Upper lobe of left lung (tissue), 6 donors: ENCODE measurements at regions not wholly inside any gene's neighbourhood (a gene's known extent, or its start where the extent isn't known, plus 50 kb on each side); places are given as distances from the start of the nearest gene placed in this dataset.
"Not testable (repeated sequence)": the region's sequence is repeated elsewhere in the genome, so short reads cannot be mapped to it uniquely, and the experiment has no call there.

Source experiments
- ATAC-seq, 2 donors: fragments of 200-7000 bp; cut with Tn5 transposase; one replicate each; pipeline ENCODE4 v1.9.1; 2022; ENCODE audit warnings: mild to moderate bottlenecking in 2 of 2, moderate library complexity in 2 of 2; ENCODE audit not compliant: low FRiP score in 2 of 2
- DNase-seq, 2 donors: peaks; one replicate each; pipeline ENCODE4 v3.0.0-alpha.2; 2019 to 2020
- H3K27ac ChIP-seq, 4 donors: fragments of 200-600 bp; sonication (generic); one replicate each; pipeline ENCODE4 v1.5.1; 2016 to 2019
- H3K27me3 ChIP-seq, 4 donors: fragments of 200-600 bp; sonication (generic); one replicate each; pipeline ENCODE4 v1.5.1; 2017 to 2019
- H3K36me3 ChIP-seq, 4 donors: fragments of 200-600 bp; sonication (generic); one replicate each; pipeline ENCODE4 v1.5.1; 2016 to 2019
- H3K4me1 ChIP-seq, 4 donors: fragments of 200-600 bp; sonication (generic); one replicate each; pipeline ENCODE4 v1.5.1; 2018 to 2019
- H3K4me3 ChIP-seq, 4 donors: fragments of 200-600 bp; sonication (generic); one replicate each; pipeline ENCODE4 v1.5.1; 2017 to 2019; ENCODE audit warnings: mild to moderate bottlenecking in 2 of 4, moderate library complexity in 1 of 4
- H3K9me3 ChIP-seq, 4 donors: fragments of 200-600 bp; sonication (generic); one replicate each; pipeline ENCODE4 v1.5.1; 2018 to 2019
- EP300 ChIP-seq, 4 donors: sonication (generic); formaldehyde crosslinking; IDR thresholded peaks; one replicate each; pipeline ENCODE4 v1.5.1; 2017; ENCODE audit warnings: antibody characterized with exemption in 4 of 4, control low read depth in 2 of 4
- POLR2A ChIP-seq, 4 donors: fragments of 450-650 bp; IDR thresholded peaks; one replicate each; pipeline ENCODE4 v1.5.1; 2016 to 2017; ENCODE audit warnings: antibody characterized with exemption in 4 of 4, mild to moderate bottlenecking in 2 of 4
- POLR2AphosphoS5 ChIP-seq, 2 donors: sonication (generic); formaldehyde crosslinking; IDR thresholded peaks; one replicate each; pipeline ENCODE4 v1.5.1; 2017; ENCODE audit warnings: antibody characterized with exemption in 2 of 2
- WGBS, 2 donors: methylation state at CpG; one replicate each; pipeline ENCODE4 v1.1.5; 2017 to 2018; 5-methylcytosine and 5-hydroxymethylcytosine counted together
- TF ChIP-seq, protein P1 (sequence below), 6 experiments: fragments of 450-650 bp in 4 of 6; fragments of 200-600 bp in 2 of 6; sonication (generic) in 2 of 6; IDR thresholded peaks; one replicate each; pipeline ENCODE4 v1.5.1; 2016 to 2019; ENCODE audit warnings: antibody characterized with exemption in 6 of 6
- donor health status: DM: no; HTN: no; CAD: no; lungs with moderate emphysema.
- donor health status: DM: no; HTN: yes; CAD: no; lungs with severe emphysema.

DNA sequence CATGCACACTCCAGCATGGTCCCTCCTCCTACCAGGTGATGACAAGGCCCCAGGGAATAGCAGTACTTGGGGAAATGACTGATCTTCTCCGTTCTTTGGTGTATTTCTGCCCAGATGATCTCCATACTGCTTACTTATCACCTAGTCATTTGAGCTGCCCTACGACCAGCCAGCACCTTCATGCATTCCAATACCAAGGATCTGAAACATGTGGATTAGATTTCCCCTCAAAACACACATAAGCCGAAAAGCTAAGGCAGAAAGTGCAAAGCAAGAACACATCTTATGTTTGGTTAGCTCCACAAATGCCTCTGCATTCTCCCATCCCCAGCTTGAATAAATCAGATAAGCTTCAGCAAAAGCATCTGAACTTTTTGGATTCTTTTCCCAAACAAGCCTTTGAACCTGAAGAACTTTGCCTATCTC, 64.8 kb upstream of the BCL6 start:
- Histone ChIP-seq H3K4me1 (peaks cover 0 to 6% (median 4%) of the 10 kb centered on the region in 4 donors), H3K9me3 (no peaks in the 10 kb centered on the region), H3K27me3 (no peaks in the 10 kb centered on the region), H3K4me3 (no peak overlapping the region), H3K36me3 (no peaks in the 10 kb centered on the region), H3K27ac (no peak overlapping the region)
- TF ChIP-seq POLR2AphosphoS5 (IDR thresholded peaks at IDR 0.05) = no peak
- TF ChIP-seq, protein P1, sequence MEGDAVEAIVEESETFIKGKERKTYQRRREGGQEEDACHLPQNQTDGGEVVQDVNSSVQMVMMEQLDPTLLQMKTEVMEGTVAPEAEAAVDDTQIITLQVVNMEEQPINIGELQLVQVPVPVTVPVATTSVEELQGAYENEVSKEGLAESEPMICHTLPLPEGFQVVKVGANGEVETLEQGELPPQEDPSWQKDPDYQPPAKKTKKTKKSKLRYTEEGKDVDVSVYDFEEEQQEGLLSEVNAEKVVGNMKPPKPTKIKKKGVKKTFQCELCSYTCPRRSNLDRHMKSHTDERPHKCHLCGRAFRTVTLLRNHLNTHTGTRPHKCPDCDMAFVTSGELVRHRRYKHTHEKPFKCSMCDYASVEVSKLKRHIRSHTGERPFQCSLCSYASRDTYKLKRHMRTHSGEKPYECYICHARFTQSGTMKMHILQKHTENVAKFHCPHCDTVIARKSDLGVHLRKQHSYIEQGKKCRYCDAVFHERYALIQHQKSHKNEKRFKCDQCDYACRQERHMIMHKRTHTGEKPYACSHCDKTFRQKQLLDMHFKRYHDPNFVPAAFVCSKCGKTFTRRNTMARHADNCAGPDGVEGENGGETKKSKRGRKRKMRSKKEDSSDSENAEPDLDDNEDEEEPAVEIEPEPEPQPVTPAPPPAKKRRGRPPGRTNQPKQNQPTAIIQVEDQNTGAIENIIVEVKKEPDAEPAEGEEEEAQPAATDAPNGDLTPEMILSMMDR (IDR thresholded peaks at IDR 0.05) = no peak
- TF ChIP-seq POLR2A (IDR thresholded peaks at IDR 0.05) = no peak
- no peak for TF ChIP-seq EP300 (IDR thresholded peaks at IDR 0.05)
- DNase-seq (no peak), ATAC-seq (no peak)
- WGBS, 2 donors = 72 to 82% methylated on average over 3 of the region's 3 CpGs

DNA sequence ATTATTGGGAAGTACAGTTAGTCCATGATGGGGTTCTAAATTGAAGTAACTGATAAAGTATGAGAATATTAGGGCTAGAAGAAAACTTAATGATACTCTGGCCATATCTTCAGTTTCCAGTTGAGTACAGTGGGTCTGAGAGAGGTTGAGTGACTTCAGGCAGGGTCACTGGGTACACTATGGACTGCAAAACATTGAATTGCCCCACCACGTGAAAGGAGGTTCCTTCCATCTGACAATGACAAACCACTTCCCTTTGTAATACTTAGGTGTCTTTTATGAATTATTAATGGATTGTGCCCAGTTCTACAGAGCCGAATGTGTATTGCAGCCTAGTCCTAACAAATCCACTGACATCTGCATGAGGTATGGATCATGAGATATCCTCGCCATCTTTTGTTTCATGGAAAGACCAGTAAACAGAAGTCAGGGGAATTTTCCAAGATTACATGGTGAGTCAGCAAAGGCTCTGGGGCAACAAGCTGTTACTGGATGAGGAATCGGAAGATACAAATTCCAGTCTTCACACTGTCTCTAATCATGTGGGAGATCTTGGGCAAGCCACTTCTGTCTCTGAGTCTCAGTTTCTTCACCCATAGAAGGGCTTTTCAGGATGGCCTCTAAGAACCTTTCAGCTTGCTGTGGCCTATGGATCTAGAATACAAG, 66.5 kb upstream of the BCL6 start:
- ATAC-seq = peak in 1 of 2 donors; percentile 48
- Histone ChIP-seq H3K27ac (peak overlapping the region in 2 of 4 donors; percentile 6 to 61), H3K9me3 (no peaks in the 10 kb centered on the region), H3K4me1 (peaks cover 0 to 6% (median 4%) of the 10 kb centered on the region in 4 donors), H3K27me3 (no peaks in the 10 kb centered on the region), H3K36me3 (no peaks in the 10 kb centered on the region), H3K4me3 (no peak overlapping the region)
- WGBS, 2 donors = 65 to 71% methylated on average over 4 of the region's 4 CpGs
- no peak for TF ChIP-seq POLR2AphosphoS5 (IDR thresholded peaks at IDR 0.05)
- no peak for TF ChIP-seq EP300 (IDR thresholded peaks at IDR 0.05)
- no peak for TF ChIP-seq POLR2A (IDR thresholded peaks at IDR 0.05)
- TF ChIP-seq, protein P1 (IDR thresholded peaks at IDR 0.05) = no peak
- peak in 1 of 2 donors; percentile 47 for DNase-seq

- H3K4me3 ChIP-seq = no peak overlapping the region
- no peaks in the 10 kb centered on the region for H3K27me3 ChIP-seq
- no peak overlapping the region for H3K27ac ChIP-seq
- no peak for ATAC-seq
- H3K36me3 ChIP-seq = no peaks in the 10 kb centered on the region
- no peak for DNase-seq
- WGBS, 2 donors = 75 to 79% methylated on average over 5 of the region's 5 CpGs
- peaks cover 0 to 6% (median 4%) of the 10 kb centered on the region in 4 donors for H3K4me1 ChIP-seq
- TF ChIP-seq POLR2AphosphoS5 (IDR thresholded peaks at IDR 0.05) (no peak), POLR2A (IDR thresholded peaks at IDR 0.05) (no peak), EP300 (IDR thresholded peaks at IDR 0.05) (no peak)
- TF ChIP-seq, protein P1 (IDR thresholded peaks at IDR 0.05) = no peak
- H3K9me3 ChIP-seq = peaks cover 0 to 3% (median 0%) of the 10 kb centered on the region in 4 donors
These were observed 67.2 kb upstream of the BCL6 start for GRCh38 chr3:187812496-187812895.

DNA sequence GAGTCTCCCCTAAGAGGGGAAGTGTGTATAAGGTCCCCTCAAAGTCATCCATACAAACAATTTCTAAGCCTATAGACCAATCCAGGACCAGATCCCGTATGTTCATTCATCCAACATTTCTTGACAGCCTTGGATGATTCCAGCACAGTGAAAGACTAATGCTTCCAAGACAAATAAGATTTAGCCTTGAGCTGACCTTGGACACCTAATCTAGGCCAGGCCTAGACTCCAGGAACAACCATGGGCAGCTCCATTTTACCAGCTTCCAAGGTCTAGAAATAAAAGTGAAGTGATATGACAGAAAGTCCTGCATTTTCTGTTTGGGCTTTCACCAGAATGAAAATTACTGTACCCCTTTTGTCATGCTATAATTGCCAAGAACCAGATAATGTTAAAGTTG, 67.9 kb upstream of the BCL6 start:
- ATAC-seq = no peak

GRCh38 chr3:187817766-187818165, 72.5 kb upstream of the BCL6 start:
- ATAC-seq = not testable (repeated sequence)

More for the DNA sequence above, 67.9 kb upstream of the BCL6 start:
- H3K4me1 ChIP-seq = peaks cover 0 to 6% (median 4%) of the 10 kb centered on the region in 4 donors
- DNase-seq = no peak
- H3K27me3 ChIP-seq = no peaks in the 10 kb centered on the region
- H3K9me3 ChIP-seq = peaks cover 0 to 3% (median 0%) of the 10 kb centered on the region in 4 donors
- no peak overlapping the region for H3K27ac ChIP-seq
- TF ChIP-seq EP300 (IDR thresholded peaks at IDR 0.05) (no peak), POLR2A (IDR thresholded peaks at IDR 0.05) (no peak), POLR2AphosphoS5 (IDR thresholded peaks at IDR 0.05) (no peak)
- TF ChIP-seq, protein P1 (IDR thresholded peaks at IDR 0.05) = no peak
- H3K36me3 ChIP-seq = no peaks in the 10 kb centered on the region
- no peak overlapping the region for H3K4me3 ChIP-seq
- WGBS, 2 donors = 85 to 97% methylated on average over 1 of the region's 1 CpG

More at GRCh38 chr3:187817766-187818165, 72.5 kb upstream of the BCL6 start:
- not testable (repeated sequence) for H3K27ac ChIP-seq, H3K27me3 ChIP-seq, H3K4me3 ChIP-seq, H3K4me1 ChIP-seq, DNase-seq, H3K36me3 ChIP-seq, H3K9me3 ChIP-seq
- 96 to 98% methylated on average over 3 of the region's 3 CpGs for WGBS, 2 donors
